ENCODE measurements at regions not wholly inside any gene's neighbourhood (a gene's known extent, or its start where the extent isn't known, plus 50 kb on each side); places are given as distances from the start of the nearest gene placed in this dataset.

DNA sequence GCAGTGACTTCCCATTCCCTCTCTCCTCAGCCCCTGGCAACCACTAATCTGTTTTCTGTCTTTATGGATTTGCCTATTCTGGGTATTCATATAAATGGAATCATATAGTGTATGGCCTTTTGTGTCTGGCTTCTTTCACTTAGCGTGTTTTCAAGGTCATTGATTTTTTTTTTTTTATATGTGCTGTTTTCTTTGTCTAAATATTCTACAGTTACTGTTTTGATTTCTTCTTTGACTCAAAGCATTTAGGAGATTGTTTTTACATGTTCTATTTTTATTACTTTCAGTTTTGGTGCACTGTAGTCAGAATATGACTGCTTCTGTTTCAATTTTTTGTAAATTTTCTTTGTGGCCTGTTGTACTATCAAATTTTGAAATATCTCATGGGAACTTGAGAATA, 71.9 kb upstream of the RNU6-1 start:
- Mint-ChIP-seq H3K4me1 (ENCODE audit: low read depth) (no peaks in the 10 kb centered on the region), H3K36me3 (ENCODE audit: low read depth) (no peaks in the 10 kb centered on the region), H3K4me3 (no peak overlapping the region), H3K27ac (no peak overlapping the region), H3K27me3 (peaks cover 9% of the 10 kb centered on the region), H3K9me3 (peaks cover 9% of the 10 kb centered on the region)
- intact Hi-C loops (cut with DNase I, micrococcal nuclease): no loop called here
- Histone ChIP-seq H3K4me1 (ENCODE audit: insufficient read depth, low read length) (no peaks in the 10 kb centered on the region), H3K27me3 (ENCODE audit: control insufficient read depth in 1 of 2, insufficient read depth in 2 of 2, low read length in 2 of 2) (peaks cover 0 to 3% of the 10 kb centered on the region in 2 experiments), H3K4me3 (ENCODE audit: low read length) (no peak overlapping the region), H3K36me3 (ENCODE audit: insufficient read depth, low read length) (no peaks in the 10 kb centered on the region), H3K27ac (ENCODE audit: low read depth in 1 of 2, low read length in 2 of 2) (no peak overlapping the region), H3K9me3 (ENCODE audit: control insufficient read depth in 1 of 2, insufficient read depth in 1 of 2, low read length in 2 of 2) (peaks cover 0 to 11% of the 10 kb centered on the region in 2 experiments)
- no peak for DNase-seq
- TF ChIP-seq, protein P1, sequence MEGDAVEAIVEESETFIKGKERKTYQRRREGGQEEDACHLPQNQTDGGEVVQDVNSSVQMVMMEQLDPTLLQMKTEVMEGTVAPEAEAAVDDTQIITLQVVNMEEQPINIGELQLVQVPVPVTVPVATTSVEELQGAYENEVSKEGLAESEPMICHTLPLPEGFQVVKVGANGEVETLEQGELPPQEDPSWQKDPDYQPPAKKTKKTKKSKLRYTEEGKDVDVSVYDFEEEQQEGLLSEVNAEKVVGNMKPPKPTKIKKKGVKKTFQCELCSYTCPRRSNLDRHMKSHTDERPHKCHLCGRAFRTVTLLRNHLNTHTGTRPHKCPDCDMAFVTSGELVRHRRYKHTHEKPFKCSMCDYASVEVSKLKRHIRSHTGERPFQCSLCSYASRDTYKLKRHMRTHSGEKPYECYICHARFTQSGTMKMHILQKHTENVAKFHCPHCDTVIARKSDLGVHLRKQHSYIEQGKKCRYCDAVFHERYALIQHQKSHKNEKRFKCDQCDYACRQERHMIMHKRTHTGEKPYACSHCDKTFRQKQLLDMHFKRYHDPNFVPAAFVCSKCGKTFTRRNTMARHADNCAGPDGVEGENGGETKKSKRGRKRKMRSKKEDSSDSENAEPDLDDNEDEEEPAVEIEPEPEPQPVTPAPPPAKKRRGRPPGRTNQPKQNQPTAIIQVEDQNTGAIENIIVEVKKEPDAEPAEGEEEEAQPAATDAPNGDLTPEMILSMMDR (IDR thresholded peaks at IDR 0.05): no peak
- no peak for ATAC-seq (ENCODE audit: poor library complexity)
- ChIA-PET POLR2A (no interaction called here), CTCF (no interaction called here)

DNA sequence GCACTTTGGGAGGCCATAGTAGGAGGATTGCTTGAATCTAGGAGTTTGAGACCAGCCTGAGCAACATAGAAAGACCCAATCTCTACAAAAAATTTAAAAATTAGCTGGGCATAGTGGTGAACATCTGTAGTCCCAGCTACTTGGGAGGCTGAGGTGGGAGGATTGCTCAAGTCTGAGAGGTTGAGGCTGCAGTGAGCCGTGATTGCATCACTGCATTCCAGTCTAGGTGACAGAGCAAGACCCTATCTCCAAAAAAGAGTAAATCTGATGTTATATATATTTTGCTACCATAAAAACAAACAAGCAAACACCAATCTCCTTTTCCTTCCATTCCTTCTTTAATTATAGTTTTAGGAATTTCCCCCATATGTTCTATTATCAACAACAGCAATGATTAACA, 74.2 kb upstream of the RNU6-1 start:
- Histone ChIP-seq H3K36me3 (ENCODE audit: insufficient read depth, low read length) (no peaks in the 10 kb centered on the region), H3K4me1 (ENCODE audit: insufficient read depth, low read length) (no peaks in the 10 kb centered on the region), H3K9me3 (ENCODE audit: control insufficient read depth in 1 of 2, insufficient read depth in 1 of 2, low read length in 2 of 2) (peaks cover 8 to 11% of the 10 kb centered on the region in 2 experiments), H3K27ac (ENCODE audit: low read depth in 1 of 2, low read length in 2 of 2) (no peak overlapping the region), H3K4me3 (ENCODE audit: low read length) (no peak overlapping the region), H3K27me3 (ENCODE audit: control insufficient read depth in 1 of 2, insufficient read depth in 2 of 2, low read length in 2 of 2) (peaks cover 0 to 3% of the 10 kb centered on the region in 2 experiments)
- TF ChIP-seq, protein P1 (IDR thresholded peaks at IDR 0.05): no peak
- no peak overlapping the region for H3K27ac Mint-ChIP-seq
- CTCF ChIA-PET: no interaction called here
- no peak overlapping the region for H3K4me3 Mint-ChIP-seq
- POLR2A ChIA-PET: no interaction called here
- peaks cover 7% of the 10 kb centered on the region for H3K9me3 Mint-ChIP-seq
- intact Hi-C loops (cut with DNase I, micrococcal nuclease): no loop called here
- ATAC-seq (ENCODE audit: poor library complexity) (no peak), DNase-seq (no peak)
- H3K27me3 Mint-ChIP-seq: no peaks in the 10 kb centered on the region
- no peaks in the 10 kb centered on the region for H3K4me1 Mint-ChIP-seq (ENCODE audit: low read depth)
- H3K36me3 Mint-ChIP-seq (ENCODE audit: low read depth): no peaks in the 10 kb centered on the region

DNA sequence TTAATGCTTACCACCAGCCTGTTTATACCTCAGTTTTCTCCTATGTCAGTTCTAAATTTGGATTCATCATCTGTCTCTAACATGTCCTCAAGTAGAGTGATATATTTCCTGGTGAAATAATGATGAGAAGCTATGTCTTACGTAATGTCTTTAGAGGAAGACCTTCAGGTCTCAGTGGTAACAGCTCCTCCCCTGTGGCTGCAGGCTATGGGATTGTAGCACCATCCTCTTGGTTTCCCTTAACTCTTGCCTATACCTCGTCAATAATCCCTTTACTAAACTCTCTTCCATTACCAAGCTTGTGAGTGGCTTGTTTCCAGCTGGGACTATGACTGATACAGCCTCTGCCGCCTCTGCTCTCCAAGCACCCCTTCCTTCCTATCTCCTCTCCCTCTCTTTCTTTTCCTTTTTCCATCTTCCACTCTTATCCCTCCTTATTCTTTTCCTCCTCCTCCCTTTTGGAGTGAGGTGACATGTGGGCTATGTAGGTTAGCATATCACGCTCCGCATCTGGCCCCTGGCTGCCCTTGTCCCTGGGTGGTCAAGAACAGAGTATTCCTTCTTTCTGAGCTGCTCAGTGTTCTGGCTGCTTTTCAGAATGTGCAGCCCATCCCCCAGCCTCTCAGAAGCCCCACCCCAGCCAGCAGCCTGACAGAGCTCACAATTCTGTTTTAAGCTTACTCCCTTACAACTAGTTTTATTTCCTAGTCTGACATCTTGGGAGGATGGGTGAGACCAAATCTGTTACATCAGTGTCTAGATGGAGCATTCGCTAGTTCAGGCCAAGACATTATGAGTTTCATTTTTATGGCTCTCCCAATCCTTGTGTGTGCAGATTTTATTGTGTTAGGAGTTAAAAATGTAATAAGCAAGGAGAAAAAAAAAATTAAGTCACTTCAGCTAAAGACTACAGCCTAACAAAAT, 75.0 kb upstream of the RNU6-1 start:
- H3K36me3 Mint-ChIP-seq (ENCODE audit: low read depth): no peaks in the 10 kb centered on the region

More for the DNA sequence above, 75.0 kb upstream of the RNU6-1 start:
- no peak overlapping the region for H3K27ac ChIP-seq (ENCODE audit: low read depth in 1 of 2, low read length in 2 of 2)
- no peak for ATAC-seq (ENCODE audit: poor library complexity)
- no peak for DNase-seq
- POLR2A ChIA-PET: no interaction called here
- H3K4me1 Mint-ChIP-seq (ENCODE audit: low read depth): no peaks in the 10 kb centered on the region
- H3K4me1 ChIP-seq (ENCODE audit: insufficient read depth, low read length): no peaks in the 10 kb centered on the region
- H3K36me3 ChIP-seq (ENCODE audit: insufficient read depth, low read length): no peaks in the 10 kb centered on the region
- CTCF ChIA-PET: no interaction called here
- no peaks in the 10 kb centered on the region for H3K27me3 Mint-ChIP-seq
- intact Hi-C loops (cut with DNase I, micrococcal nuclease): no loop called here
- no peak overlapping the region for H3K4me3 ChIP-seq (ENCODE audit: low read length)
- H3K9me3 ChIP-seq (ENCODE audit: control insufficient read depth in 1 of 2, insufficient read depth in 1 of 2, low read length in 2 of 2): peaks cover 6 to 8% of the 10 kb centered on the region in 2 experiments
- H3K27ac Mint-ChIP-seq: no peak overlapping the region
- H3K4me3 Mint-ChIP-seq: no peak overlapping the region
- TF ChIP-seq, protein P1 (IDR thresholded peaks at IDR 0.05): no peak
- H3K27me3 ChIP-seq (ENCODE audit: control insufficient read depth in 1 of 2, insufficient read depth in 2 of 2, low read length in 2 of 2): peaks cover 0 to 3% of the 10 kb centered on the region in 2 experiments
- H3K9me3 Mint-ChIP-seq: peaks cover 4% of the 10 kb centered on the region
